Endothelial cell of umbilical vein (primary cell): ENCODE measurements at regions not wholly inside any gene's neighbourhood (a gene's known extent, or its start where the extent isn't known, plus 50 kb on each side); places are given as distances from the start of the nearest gene placed in this dataset.

ENCODE experiments used
- BruUV-seq: library from RNA; stranded (reverse); fragments of 400-500 nt; replicated peaks from 2 replicates; lab custom pipeline; 2021; lab: Mats Ljungman, UMichigan
- CTCF ChIA-PET: fragments of 300-600, 350-600 bp; sonication (Branson Sonifier 250); formaldehyde crosslinking; loops from one replicate; lab custom pipeline; 2021; ENCODE audit warnings: antibody characterized with exemption, inconsistent platforms; lab: Charles Lee
- POLR2A ChIA-PET: fragments of 300-600, 350-600 bp; sonication (Branson Sonifier 250); formaldehyde crosslinking; loops from one replicate; lab custom pipeline; 2021; ENCODE audit warnings: antibody characterized with exemption, inconsistent platforms; lab: Charles Lee
- DNase-seq: peaks from one replicate; pipeline ENCODE4 v3.0.0-alpha.2; 2011; ENCODE audit warnings: low read depth, low spot score
- FAIRE-seq: peaks from 2 replicates; lab custom pipeline; 2011; peaks lifted over from hg19 to GRCh38; lab: Jason Lieb, UNC
- H2AFZ ChIP-seq: 2 replicates; pipeline ENCODE4 v1.6.0; 2012; ENCODE audit warnings: low read depth, low read length, control low read depth, inconsistent platforms
- H3K27ac ChIP-seq: 2 replicates; pipeline ENCODE4 v1.5.1; 2011; ENCODE audit warnings: low read depth, mild to moderate bottlenecking, control low read depth, low read length, moderate library complexity; ENCODE audit not compliant: insufficient read depth
- H3K27me3 ChIP-seq, 2 experiments: 2 replicates each; pipeline versions ENCODE4 v1.6.0 to v1.6.1; 2011; ENCODE audit warnings: low read length in 2 of 2, mixed read lengths in 1 of 2; ENCODE audit not compliant: control insufficient read depth in 2 of 2, insufficient read depth in 2 of 2
- H3K36me3 ChIP-seq, 2 experiments: 2 replicates in 1 of 2; 3 replicates in 1 of 2; pipeline ENCODE4 v1.5.1; 2011; ENCODE audit warnings: low read length in 2 of 2, mild to moderate bottlenecking in 1 of 2, moderate library complexity in 1 of 2; ENCODE audit not compliant: control insufficient read depth in 2 of 2, insufficient read depth in 2 of 2; ENCODE audit errors: extremely low read depth in 1 of 2
- H3K4me1 ChIP-seq: 3 replicates; pipeline ENCODE4 v1.5.1; 2011; ENCODE audit warnings: mild to moderate bottlenecking, low read length; ENCODE audit not compliant: control insufficient read depth, insufficient read depth; ENCODE audit errors: extremely low read depth
- H3K4me2 ChIP-seq: 2 replicates; pipeline ENCODE4 v1.6.1; 2011; ENCODE audit warnings: low read length, control low read depth, mixed read lengths; ENCODE audit not compliant: insufficient read depth
- H3K4me3 ChIP-seq, 3 experiments: fragments of 200-600 bp in 1 of 3; sonication (generic), shearing (Covaris generic) in 1 of 3; replicated peaks in 1 of 3; 2 replicates each; pipeline ENCODE4 v1.5.1; 2011 to 2016; ENCODE audit warnings: control low read depth in 3 of 3, low read length in 3 of 3, mild to moderate bottlenecking in 2 of 3, inconsistent platforms in 1 of 3, low read depth in 1 of 3, moderate library complexity in 1 of 3; ENCODE audit not compliant: insufficient read depth in 1 of 3
- H3K79me2 ChIP-seq: 2 replicates; pipeline ENCODE4 v1.6.0; 2012; ENCODE audit warnings: low read length, inconsistent platforms; ENCODE audit not compliant: control insufficient read depth, insufficient read depth
- H3K9ac ChIP-seq: replicated peaks from 2 replicates; pipeline ENCODE3; 2011; ENCODE audit warnings: low read length, control low read depth; ENCODE audit not compliant: insufficient read depth; ENCODE audit errors: extremely low read depth
- H3K9me1 ChIP-seq: replicated peaks from 3 replicates; pipeline ENCODE4 v1.6.0; 2011; ENCODE audit warnings: mild to moderate bottlenecking, low read length; ENCODE audit not compliant: control insufficient read depth, insufficient read depth; ENCODE audit errors: extremely low read depth
- H3K9me3 ChIP-seq: replicated peaks from 2 replicates; pipeline ENCODE4 v1.5.1; 2012; ENCODE audit warnings: low read length, inconsistent platforms; ENCODE audit not compliant: control insufficient read depth, insufficient read depth
- H4K20me1 ChIP-seq: replicated peaks from 2 replicates; pipeline ENCODE3; 2011; ENCODE audit warnings: mild to moderate bottlenecking, low read length; ENCODE audit not compliant: control insufficient read depth, insufficient read depth; ENCODE audit errors: extremely low read depth
- CTCF ChIP-seq, 2 donors: IDR thresholded peaks; 1 replicate in 1 of 2; 2 replicates in 1 of 2; pipeline ENCODE4 v1.5.1; 2011; ENCODE audit warnings: low read length in 2 of 2, mild to moderate bottlenecking in 2 of 2, moderate library complexity in 2 of 2, control low read depth in 1 of 2, inconsistent platforms in 1 of 2, low read depth in 1 of 2; ENCODE audit not compliant: insufficient read depth in 1 of 2; ENCODE audit errors: extremely low read depth in 1 of 2
- EZH2 ChIP-seq: IDR thresholded peaks from 2 replicates; pipeline ENCODE4 v1.6.1; 2012; ENCODE audit warnings: borderline replicate concordance, low read depth, mild to moderate bottlenecking, moderate library complexity, low read length, inconsistent platforms; ENCODE audit not compliant: severe bottlenecking
- FOS ChIP-seq: IDR thresholded peaks from 2 replicates; pipeline ENCODE4 v1.6.1; 2011; ENCODE audit warnings: mild to moderate bottlenecking, low read length, moderate library complexity, borderline replicate concordance; ENCODE audit not compliant: insufficient read depth
- GATA2 ChIP-seq: IDR thresholded peaks from 2 replicates; pipeline ENCODE4 v1.7.0; 2011; ENCODE audit warnings: low read depth, mild to moderate bottlenecking, moderate library complexity, mixed read lengths, low read length; ENCODE audit not compliant: insufficient read length, insufficient read depth
- JUN ChIP-seq: IDR thresholded peaks from 2 replicates; pipeline ENCODE4 v1.6.1; 2011; ENCODE audit warnings: borderline replicate concordance, low read depth; ENCODE audit not compliant: insufficient read length, insufficient read depth
- MAX ChIP-seq: IDR thresholded peaks from 2 replicates; pipeline ENCODE4 v1.6.1; 2011; ENCODE audit not compliant: insufficient read depth, insufficient read length
- MYC ChIP-seq: IDR thresholded peaks from one replicate; pipeline ENCODE4 v1.6.1; 2011; ENCODE audit warnings: mild to moderate bottlenecking, low read depth, low read length
- POLR2A ChIP-seq: IDR thresholded peaks from 2 replicates; pipeline ENCODE4 v1.6.1; 2012; ENCODE audit warnings: low read depth, mild to moderate bottlenecking, control low read depth, low read length
- POLR2AphosphoS5 ChIP-seq: IDR thresholded peaks from 2 replicates; pipeline ENCODE4 v1.6.1; 2012; ENCODE audit warnings: low read depth, mild to moderate bottlenecking, control low read depth, low read length, moderate library complexity; ENCODE audit not compliant: insufficient read depth
- dilution Hi-C: fragments of 300-500 bp; cut with MboI; formaldehyde crosslinking; loops from one replicate; pipeline ENCODE4 v1.15.0; 2019; ENCODE audit warnings: low sequenced_read_pairs; ENCODE audit not compliant: extremely low pct_ligation_motif_present
- intact Hi-C: fragments of 100-400 bp; cut with micrococcal nuclease; formaldehyde crosslinking; loops from one replicate; pipeline ENCODE4 v1.10.0; 2022

GRCh38 chr3:165682734-165683133, 154.5 kb downstream of the BCHE start:
- Histone ChIP-seq H3K9me1 (no peaks in the 10 kb centered on the region), H2AFZ (no peak overlapping the region), H3K4me3 (no peak overlapping the region), H3K4me2 (no peak overlapping the region), H4K20me1 (no peaks in the 10 kb centered on the region), H3K4me1 (no peaks in the 10 kb centered on the region), H3K27me3 (no peaks in the 10 kb centered on the region), H3K27ac (no peak overlapping the region), H3K9ac (no peak overlapping the region), H3K36me3 (no peaks in the 10 kb centered on the region), H3K9me3 (peaks cover 1% of the 10 kb centered on the region), H3K79me2 (no peaks in the 10 kb centered on the region)
- ChIA-PET POLR2A (no interaction called here), CTCF (no interaction called here)
- no TSS peak for BruUV-seq
- FAIRE-seq (no peak), DNase-seq (no peak)
- intact Hi-C loops (no loop called here), dilution Hi-C loops (no loop called here)
- TF ChIP-seq JUN (no peak), MYC (no peak), CTCF (IDR thresholded peaks at IDR 0.05; ENCODE audit: extremely low read depth in 1 of 2, insufficient read depth in 1 of 2, low read depth in 1 of 2, low read length in 2 of 2) (no peak), FOS (no peak), POLR2AphosphoS5 (no peak), EZH2 (no peak), GATA2 (no peak), MAX (no peak), POLR2A (no peak)
